HepG2 (cell line): ENCODE measurements at regions not wholly inside any gene's neighbourhood (a gene's known extent, or its start where the extent isn't known, plus 50 kb on each side); places are given as distances from the start of the nearest gene placed in this dataset.

Experiments
- ATAC-seq: fragments of 200-7000 bp; cut with Tn5 transposase; 3 replicates; pipeline ENCODE4 v1.9.1; 2020; ENCODE audit warnings: mild to moderate bottlenecking, moderate library complexity
- BruUV-seq: library from RNA; stranded (reverse); fragments of 400-500 nt; replicated peaks from 2 replicates; lab custom pipeline; 2021; lab: Mats Ljungman, UMichigan
- CTCF ChIA-PET: fragments of 300-600 bp; formaldehyde crosslinking; extraction: SDS; loops from one replicate; lab custom pipeline; 2021; ENCODE audit warnings: low total read pairs, inconsistent platforms, low intra/inter-chr PET ratio; lab: Yijun Ruan, JAX
- POLR2A ChIA-PET: fragments of 350-600 bp; sonication (Branson Sonifier 250); formaldehyde crosslinking; loops from one replicate; lab custom pipeline; 2020; ENCODE audit warnings: antibody characterized with exemption, inconsistent platforms; lab: Yijun Ruan, JAX
- DNase-seq: peaks from one replicate; pipeline ENCODE4 v3.0.0-alpha.2; 2015; ENCODE audit warnings: low spot score
- FAIRE-seq: peaks from 3 replicates; lab custom pipeline; 2011; peaks lifted over from hg19 to GRCh38; lab: Jason Lieb, UNC
- H2AFZ ChIP-seq: one replicate; pipeline ENCODE4 v1.6.1; 2011; ENCODE audit warnings: low read length, inconsistent platforms
- H3K27ac ChIP-seq: fragments of 300-600 bp; 3 replicates; pipeline ENCODE4 v1.8.0; 2011; ENCODE audit warnings: mixed run types, mild to moderate bottlenecking, mixed read lengths, low read length, inconsistent platforms; ENCODE audit not compliant: insufficient read depth; ENCODE audit errors: extremely low read length
- H3K27me3 ChIP-seq, 2 experiments: fragments of 200-600 bp in 1 of 2; 2 replicates in 1 of 2; 3 replicates in 1 of 2; pipeline versions ENCODE4 v1.6.0 to v1.8.0; 2011; ENCODE audit warnings: low read length in 2 of 2, mild to moderate bottlenecking in 2 of 2, moderate library complexity in 2 of 2, inconsistent platforms in 1 of 2; ENCODE audit not compliant: insufficient read depth in 2 of 2, control insufficient read depth in 1 of 2
- H3K36me3 ChIP-seq, 2 experiments: fragments of 200-600 bp in 1 of 2; replicated peaks in 1 of 2; 2 replicates in 1 of 2; 3 replicates in 1 of 2; pipeline versions ENCODE4 v1.5.1 to v1.8.0; 2011; ENCODE audit warnings: low read length in 2 of 2, inconsistent platforms in 1 of 2; ENCODE audit not compliant: insufficient read depth in 2 of 2, control insufficient read depth in 1 of 2
- H3K4me1 ChIP-seq: 2 replicates; pipeline ENCODE4 v1.5.1; 2012; ENCODE audit warnings: low read length, inconsistent platforms; ENCODE audit not compliant: insufficient read depth
- H3K4me2 ChIP-seq: 2 replicates; pipeline ENCODE4 v1.6.0; 2011; ENCODE audit warnings: low read depth, low read length, inconsistent platforms
- H3K4me3 ChIP-seq, 3 experiments: fragments of 200-600 bp in 1 of 3; sonication (generic), shearing (Covaris generic) in 1 of 3; replicated peaks in 1 of 3; 2 replicates each; pipeline ENCODE4 v1.5.1; 2011 to 2016; ENCODE audit warnings: low read length in 3 of 3, inconsistent platforms in 2 of 3, low read depth in 2 of 3, mild to moderate bottlenecking in 2 of 3, control low read depth in 1 of 3, mixed read lengths in 1 of 3; ENCODE audit not compliant: insufficient read depth in 1 of 3
- H3K79me2 ChIP-seq: one replicate; pipeline ENCODE4 v1.6.1; 2011; ENCODE audit warnings: low read length, inconsistent platforms; ENCODE audit not compliant: insufficient read depth
- H3K9ac ChIP-seq: 2 replicates; pipeline ENCODE4 v1.6.0; 2011; ENCODE audit warnings: mild to moderate bottlenecking, low read depth, low read length, inconsistent platforms; ENCODE audit not compliant: insufficient read depth
- H3K9me3 ChIP-seq: 2 replicates; pipeline ENCODE4 v1.5.1; 2012; ENCODE audit warnings: mild to moderate bottlenecking, low read length
- H4K20me1 ChIP-seq: 2 replicates; pipeline ENCODE4 v1.6.0; 2011; ENCODE audit warnings: inconsistent platforms, mild to moderate bottlenecking, low read length, moderate library complexity; ENCODE audit not compliant: insufficient read depth
- BRCA1 ChIP-seq: sonication (generic); formaldehyde crosslinking; IDR thresholded peaks from 2 replicates; pipeline ENCODE4 v1.4.0; 2020; ENCODE audit warnings: missing genetic modification reagents
- HDAC2 ChIP-seq: sonication (generic); formaldehyde crosslinking; IDR thresholded peaks from 2 replicates; pipeline ENCODE4 v1.4.0; 2020; ENCODE audit warnings: missing genetic modification reagents
- HOXA5 ChIP-seq: sonication (generic); formaldehyde crosslinking; IDR thresholded peaks from 2 replicates; pipeline ENCODE4 v1.4.0; 2020; ENCODE audit warnings: missing genetic modification reagents
- KLF13 ChIP-seq: sonication (generic); formaldehyde crosslinking; IDR thresholded peaks from 2 replicates; pipeline ENCODE4 v1.4.0; 2020; ENCODE audit warnings: mild to moderate bottlenecking, missing genetic modification reagents
- NCOA1 ChIP-seq: sonication (generic); formaldehyde crosslinking; IDR thresholded peaks from 2 replicates; pipeline ENCODE4 v1.9.0; 2021; ENCODE audit warnings: missing genetic modification reagents
- NFATC3 ChIP-seq: sonication (generic); formaldehyde crosslinking; IDR thresholded peaks from 2 replicates; pipeline ENCODE4 v1.5.1; 2020; ENCODE audit warnings: mild to moderate bottlenecking, missing genetic modification reagents
- PHF8 ChIP-seq: sonication (generic); formaldehyde crosslinking; IDR thresholded peaks from 2 replicates; pipeline ENCODE4 v1.5.0; 2020; ENCODE audit warnings: missing genetic modification reagents
- RBM22 ChIP-seq: fragments of 200-400 bp; formaldehyde crosslinking; optimal IDR thresholded peaks from 2 replicates; pipeline ENCODE3; 2017; ENCODE audit warnings: mild to moderate bottlenecking, low read length, moderate library complexity
- TBL1XR1 ChIP-seq: fragments of 150-350 bp; IDR thresholded peaks from 2 replicates; pipeline ENCODE4 v1.6.1; 2014; ENCODE audit warnings: borderline replicate concordance, low read length; ENCODE audit not compliant: partially characterized antibody
- ZNF772 ChIP-seq: sonication (generic); formaldehyde crosslinking; IDR thresholded peaks from 2 replicates; pipeline ENCODE4 v1.5.0; 2020; ENCODE audit warnings: mild to moderate bottlenecking, missing genetic modification reagents
- ZNF775 ChIP-seq: sonication (generic); formaldehyde crosslinking; IDR thresholded peaks from 2 replicates; pipeline ENCODE4 v1.4.0; 2020; ENCODE audit warnings: missing genetic modification reagents, mild to moderate bottlenecking, moderate library complexity, borderline replicate concordance
- in situ Hi-C: cut with HindIII; loops from 2 replicates; pipeline ENCODE4 v1.10.0; 2017; ENCODE audit warnings: low pct_unique_long_range_greater_than_20kb; ENCODE audit not compliant: extremely low pct_ligation_motif_present
- intact Hi-C: fragments of 100-400 bp; cut with micrococcal nuclease; formaldehyde crosslinking; loops from one replicate; pipeline ENCODE4 v1.10.0; 2022; ENCODE audit not compliant: unreplicated experiment
- TF ChIP-seq, protein P1 (sequence below): IDR thresholded peaks from 2 replicates; pipeline ENCODE4 v1.6.1; 2012; ENCODE audit warnings: low read length, improper control_type of control experiment
- TF ChIP-seq, protein P2 (sequence below): IDR thresholded peaks from 2 replicates; pipeline ENCODE4 v1.6.1; 2016

DNA sequence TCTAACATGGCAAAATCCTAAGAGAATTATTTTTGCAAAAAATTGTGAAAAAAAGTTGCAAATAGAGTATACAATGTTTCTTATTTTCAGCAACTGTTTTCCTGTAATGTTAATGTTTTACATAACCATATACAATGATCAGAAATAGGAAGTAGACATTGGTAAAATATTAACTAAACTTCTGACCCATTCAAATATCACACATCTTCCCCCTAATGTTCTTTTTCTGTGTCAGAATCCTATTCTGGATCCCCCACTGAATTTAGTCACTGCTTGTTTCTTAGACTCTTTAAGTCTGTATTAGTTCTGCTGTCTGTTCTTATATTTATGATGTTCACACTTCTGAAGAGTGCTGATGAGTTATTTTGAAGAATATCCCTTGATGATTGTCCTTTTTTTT is 62.0 kb downstream of the HFE start:
- TF ChIP-seq HOXA5 (CRISPR knock-in tag) (no peak), NFATC3 (CRISPR knock-in tag) (no peak), TBL1XR1 (no peak), KLF13 (no peak), ZNF772 (CRISPR knock-in tag) (no peak), PHF8 (CRISPR knock-in tag) (no peak), NCOA1 (CRISPR knock-in tag) (no peak), HDAC2 (CRISPR knock-in tag) (no peak), BRCA1 (CRISPR knock-in tag) (no peak), RBM22 (no peak), ZNF775 (CRISPR knock-in tag) (no peak)
- TF ChIP-seq, protein P1, sequence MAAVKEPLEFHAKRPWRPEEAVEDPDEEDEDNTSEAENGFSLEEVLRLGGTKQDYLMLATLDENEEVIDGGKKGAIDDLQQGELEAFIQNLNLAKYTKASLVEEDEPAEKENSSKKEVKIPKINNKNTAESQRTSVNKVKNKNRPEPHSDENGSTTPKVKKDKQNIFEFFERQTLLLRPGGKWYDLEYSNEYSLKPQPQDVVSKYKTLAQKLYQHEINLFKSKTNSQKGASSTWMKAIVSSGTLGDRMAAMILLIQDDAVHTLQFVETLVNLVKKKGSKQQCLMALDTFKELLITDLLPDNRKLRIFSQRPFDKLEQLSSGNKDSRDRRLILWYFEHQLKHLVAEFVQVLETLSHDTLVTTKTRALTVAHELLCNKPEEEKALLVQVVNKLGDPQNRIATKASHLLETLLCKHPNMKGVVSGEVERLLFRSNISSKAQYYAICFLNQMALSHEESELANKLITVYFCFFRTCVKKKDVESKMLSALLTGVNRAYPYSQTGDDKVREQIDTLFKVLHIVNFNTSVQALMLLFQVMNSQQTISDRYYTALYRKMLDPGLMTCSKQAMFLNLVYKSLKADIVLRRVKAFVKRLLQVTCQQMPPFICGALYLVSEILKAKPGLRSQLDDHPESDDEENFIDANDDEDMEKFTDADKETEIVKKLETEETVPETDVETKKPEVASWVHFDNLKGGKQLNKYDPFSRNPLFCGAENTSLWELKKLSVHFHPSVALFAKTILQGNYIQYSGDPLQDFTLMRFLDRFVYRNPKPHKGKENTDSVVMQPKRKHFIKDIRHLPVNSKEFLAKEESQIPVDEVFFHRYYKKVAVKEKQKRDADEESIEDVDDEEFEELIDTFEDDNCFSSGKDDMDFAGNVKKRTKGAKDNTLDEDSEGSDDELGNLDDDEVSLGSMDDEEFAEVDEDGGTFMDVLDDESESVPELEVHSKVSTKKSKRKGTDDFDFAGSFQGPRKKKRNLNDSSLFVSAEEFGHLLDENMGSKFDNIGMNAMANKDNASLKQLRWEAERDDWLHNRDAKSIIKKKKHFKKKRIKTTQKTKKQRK: no peak
- TF ChIP-seq, protein P2, sequence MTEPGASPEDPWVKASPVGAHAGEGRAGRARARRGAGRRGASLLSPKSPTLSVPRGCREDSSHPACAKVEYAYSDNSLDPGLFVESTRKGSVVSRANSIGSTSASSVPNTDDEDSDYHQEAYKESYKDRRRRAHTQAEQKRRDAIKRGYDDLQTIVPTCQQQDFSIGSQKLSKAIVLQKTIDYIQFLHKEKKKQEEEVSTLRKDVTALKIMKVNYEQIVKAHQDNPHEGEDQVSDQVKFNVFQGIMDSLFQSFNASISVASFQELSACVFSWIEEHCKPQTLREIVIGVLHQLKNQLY (CRISPR knock-in tag): no peak
- Histone ChIP-seq H4K20me1 (no peaks in the 10 kb centered on the region), H3K36me3 (no peaks in the 10 kb centered on the region), H2AFZ (no peak overlapping the region), H3K4me2 (no peak overlapping the region), H3K27me3 (no peaks in the 10 kb centered on the region), H3K27ac (no peak overlapping the region), H3K79me2 (no peaks in the 10 kb centered on the region), H3K9me3 (no peaks in the 10 kb centered on the region), H3K9ac (no peak overlapping the region), H3K4me1 (peaks cover 26% of the 10 kb centered on the region), H3K4me3 (no peak overlapping the region)
- BruUV-seq: no TSS peak
- intact Hi-C loops (no loop called here), in situ Hi-C loops (no loop called here)
- DNase-seq: no peak
- no peak for ATAC-seq
- ChIA-PET CTCF (no interaction called here), POLR2A (no interaction called here)
- no peak for FAIRE-seq
